HS-5 (cell line): ENCODE measurements at regions not wholly inside any gene's neighbourhood (a gene's known extent, or its start where the extent isn't known, plus 50 kb on each side); places are given as distances from the start of the nearest gene placed in this dataset.
"Not testable (repeated sequence)": the region's sequence is repeated elsewhere in the genome, so short reads cannot be mapped to it uniquely, and the experiment has no call there.

Experiments used
- DNase-seq: peaks from one replicate; pipeline ENCODE4 v3.0.0-alpha.2; 2012; ENCODE audit warnings: low read depth

DNA sequence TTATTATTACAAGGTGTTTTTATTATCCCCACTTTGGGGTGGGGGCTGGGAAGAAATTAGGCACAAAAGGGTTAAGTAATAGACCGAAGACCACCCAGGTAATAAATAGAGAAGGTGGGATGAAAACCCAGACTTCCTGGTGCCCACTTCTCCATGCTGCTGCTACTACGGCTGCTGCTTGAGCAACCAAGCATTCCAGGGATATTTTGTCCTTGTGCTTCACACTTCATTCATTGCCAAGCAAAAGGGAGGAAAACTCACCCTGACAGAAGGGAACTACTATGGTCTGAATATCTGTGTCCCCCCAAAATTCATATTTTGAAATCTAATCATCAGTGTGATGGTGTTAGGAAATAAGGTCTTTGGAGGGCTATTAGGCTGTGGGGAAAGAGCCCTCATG is 470.9 kb upstream of the API5 start:
- no peak for DNase-seq

- DNase-seq: no peak
These were observed 470.2 kb upstream of the API5 start for GRCh38 chr11:42841556-42841955.

GRCh38 chr11:42849362-42849761 is 462.4 kb upstream of the API5 start:
- DNase-seq: no peak

GRCh38 chr11:42857344-42857743 is 454.5 kb upstream of the API5 start:
- DNase-seq: no peak

- no peak for DNase-seq
These were observed 441.3 kb upstream of the API5 start for GRCh38 chr11:42870480-42870879.

GRCh38 chr11:42873800-42874405 is 437.9 kb upstream of the API5 start:
- DNase-seq: not testable (repeated sequence)

DNA sequence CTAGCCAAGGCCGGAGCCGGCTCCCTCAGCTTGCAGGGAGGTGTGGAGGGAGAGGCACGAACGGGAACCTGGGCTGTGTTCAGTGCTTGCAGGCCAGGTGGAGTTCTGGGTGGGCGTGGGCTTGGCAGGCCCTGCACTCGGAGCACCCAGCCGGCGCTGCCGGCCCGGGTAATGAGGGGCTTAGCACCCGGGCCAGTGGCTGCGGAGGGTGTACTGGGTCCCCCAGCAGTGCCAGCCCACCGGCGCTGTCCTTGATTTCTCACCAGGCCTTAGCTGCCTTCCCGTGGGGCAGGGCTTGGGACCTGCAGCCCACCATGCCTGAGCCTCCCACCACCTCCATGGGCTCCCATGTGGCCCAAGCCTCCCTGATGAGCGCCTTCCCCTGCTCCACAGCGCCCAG is 430.5 kb upstream of the API5 start:
- not testable (repeated sequence) for DNase-seq

GRCh38 chr11:42890773-42891172 is 421.0 kb upstream of the API5 start:
- DNase-seq: no peak

DNA sequence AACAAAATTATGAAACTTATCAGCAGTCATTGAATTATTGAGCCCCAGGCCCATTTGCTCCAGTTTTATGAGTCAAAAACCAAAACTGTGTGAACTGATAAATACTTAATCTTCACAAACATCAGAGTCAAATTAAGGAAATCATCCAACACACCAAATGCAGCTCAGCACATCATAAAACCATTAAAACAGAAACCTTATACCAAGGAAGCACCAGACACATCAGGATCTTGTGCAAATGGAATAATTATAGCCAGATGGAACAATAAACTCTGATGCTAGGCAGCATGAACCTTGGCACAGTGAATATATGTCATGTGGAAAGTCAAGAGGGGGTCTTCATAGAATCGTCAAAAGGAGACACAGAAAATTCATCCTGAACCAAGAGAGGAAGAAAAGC is 410.7 kb upstream of the API5 start:
- DNase-seq: no peak

DNA sequence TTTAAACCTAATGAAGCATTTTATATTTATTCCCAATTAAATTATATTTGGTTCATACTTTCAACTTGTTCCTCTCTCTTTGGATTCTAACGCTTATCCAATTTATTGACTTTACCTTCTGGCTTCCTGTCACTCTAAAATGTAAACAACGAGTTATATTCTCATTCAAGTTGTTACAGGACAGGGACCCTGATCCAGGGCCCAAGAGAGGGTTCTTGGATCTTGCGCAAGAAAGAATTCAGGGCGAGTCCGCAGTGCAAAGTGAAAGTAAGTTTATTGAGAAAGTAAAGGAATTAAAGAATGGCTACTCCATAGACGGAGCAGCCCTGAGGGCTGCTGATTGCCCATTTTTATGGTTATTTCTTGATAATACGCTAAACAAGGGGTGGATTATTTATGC is 405.6 kb upstream of the API5 start:
- DNase-seq: no peak

GRCh38 chr11:42913731-42914130 is 398.1 kb upstream of the API5 start:
- no peak for DNase-seq

GRCh38 chr11:42923651-42924050 is 388.1 kb upstream of the API5 start:
- DNase-seq: no peak

DNA sequence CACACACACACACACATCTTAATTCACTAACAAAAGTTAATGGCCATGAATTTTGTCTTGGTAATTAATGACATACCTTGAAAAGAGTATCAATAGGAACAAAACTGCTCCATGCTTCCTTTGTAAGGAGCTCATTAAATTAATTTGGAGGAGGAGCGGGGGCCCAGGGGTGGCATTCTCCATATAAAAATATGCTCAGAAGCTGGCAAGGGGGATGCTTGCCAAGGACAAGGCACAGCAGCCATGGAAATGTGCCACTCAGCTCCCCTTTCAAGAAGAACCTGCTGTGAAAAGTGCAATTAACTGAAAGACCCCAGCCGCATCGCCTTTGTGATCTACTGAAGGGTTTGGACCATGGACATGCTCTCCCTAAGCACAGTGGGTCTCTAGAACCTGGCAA is 385.9 kb upstream of the API5 start:
- DNase-seq: no peak

DNA sequence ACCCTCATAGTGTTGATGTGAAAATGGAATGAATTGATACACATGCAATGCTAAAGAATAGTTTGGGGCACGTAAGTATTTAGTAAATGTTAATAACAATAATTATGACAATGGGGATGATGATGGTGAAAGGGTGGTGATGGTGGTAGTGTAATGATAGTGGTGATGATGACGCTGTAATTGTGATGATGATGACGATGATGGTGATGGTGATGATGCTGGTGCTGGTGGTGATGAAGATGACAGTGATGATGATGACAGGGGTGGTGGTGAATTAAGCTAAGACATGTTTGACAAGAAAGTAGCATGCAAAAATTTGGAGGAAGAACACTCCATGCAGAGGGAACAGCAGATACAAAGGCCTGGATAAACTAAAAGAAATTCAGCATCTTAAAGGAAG is 364.4 kb upstream of the API5 start:
- DNase-seq: no peak

DNA sequence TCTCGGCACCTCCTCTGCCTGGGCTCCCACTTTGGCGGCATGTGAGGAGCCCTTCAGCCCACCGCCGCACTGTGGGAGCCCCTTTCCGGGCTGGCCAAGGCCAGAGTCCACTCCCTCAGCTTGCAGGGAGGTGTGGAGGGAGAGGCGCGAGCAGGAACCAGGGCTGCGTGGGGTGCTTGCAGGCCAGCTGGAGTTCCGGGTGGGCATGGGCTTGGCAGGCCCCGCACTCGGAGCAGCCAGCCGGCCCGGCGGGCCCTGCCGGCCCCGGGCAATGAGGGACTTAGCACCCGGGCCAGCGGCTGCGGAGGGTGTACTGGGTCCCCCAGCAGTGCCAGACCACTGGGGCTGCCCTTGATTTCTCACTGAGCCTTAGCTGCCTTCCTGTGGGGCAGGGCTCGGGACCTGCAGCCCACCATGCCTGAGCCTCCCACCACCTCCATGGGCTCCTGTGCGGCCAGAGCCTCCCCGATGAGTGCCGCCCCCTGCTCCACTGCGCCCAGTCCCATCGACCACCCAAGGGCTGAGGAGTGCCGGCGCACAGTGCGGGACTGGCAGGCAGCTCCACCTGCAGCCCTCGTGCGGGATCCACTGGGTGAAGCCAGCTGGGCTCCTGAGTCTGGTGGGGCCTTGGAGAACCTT is 361.9 kb upstream of the API5 start:
- DNase-seq: not testable (repeated sequence)

DNA sequence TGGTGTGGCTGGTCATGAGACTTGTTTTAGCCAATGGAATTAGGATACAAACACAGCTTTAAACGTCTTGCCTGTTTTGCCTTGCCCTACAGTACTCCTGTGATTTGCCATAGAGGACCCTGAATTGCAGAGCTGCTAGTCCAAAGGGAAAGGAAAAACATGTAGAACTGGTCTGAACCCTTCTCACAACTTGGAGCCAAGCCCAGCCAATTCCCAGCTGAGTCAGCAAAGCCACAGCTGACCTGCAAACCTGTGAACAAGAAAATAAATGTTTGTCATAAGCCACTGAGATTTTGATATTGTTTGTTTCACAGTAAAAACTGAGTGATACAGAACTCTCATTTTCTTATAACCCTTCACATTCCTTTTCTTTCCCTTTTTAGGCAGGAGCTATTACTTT is 360.5 kb upstream of the API5 start:
- DNase-seq: no peak

DNA sequence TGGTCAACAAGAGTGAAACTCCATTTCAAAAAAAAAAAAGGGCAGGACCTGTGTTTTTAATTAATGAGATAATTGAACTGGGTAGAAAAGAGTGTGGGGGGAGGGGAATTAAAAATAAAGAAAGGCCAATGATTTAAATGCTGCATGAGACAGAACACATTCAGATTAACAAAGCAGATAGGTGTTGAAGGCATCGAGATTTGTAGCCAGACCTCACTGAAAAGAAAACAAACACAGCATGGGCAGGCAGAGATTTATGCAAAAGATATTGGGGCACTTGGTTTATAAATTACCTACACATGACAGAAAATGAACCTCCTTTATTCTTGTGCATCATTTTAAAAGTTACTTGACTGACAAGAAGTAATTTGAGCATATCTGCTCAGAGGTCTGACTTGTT is 354.0 kb upstream of the API5 start:
- no peak for DNase-seq

DNA sequence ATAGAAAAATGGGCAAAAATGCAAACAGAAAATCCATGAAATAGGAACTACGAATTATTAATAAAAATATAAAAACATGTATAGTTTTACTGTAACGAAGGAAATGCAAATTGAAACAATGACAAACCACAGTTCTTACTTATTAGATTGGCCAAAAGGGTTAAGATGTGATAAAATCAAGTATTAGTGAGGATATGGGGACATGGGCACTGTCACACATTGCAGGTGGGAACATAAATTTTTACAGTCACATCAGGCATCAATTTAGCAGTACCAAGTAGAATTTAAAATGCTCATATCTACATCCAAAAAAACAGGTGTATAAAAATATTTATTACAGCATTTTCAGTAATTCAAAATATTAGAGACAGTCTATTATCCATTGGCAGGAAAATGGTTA is 353.2 kb upstream of the API5 start:
- no peak for DNase-seq

DNA sequence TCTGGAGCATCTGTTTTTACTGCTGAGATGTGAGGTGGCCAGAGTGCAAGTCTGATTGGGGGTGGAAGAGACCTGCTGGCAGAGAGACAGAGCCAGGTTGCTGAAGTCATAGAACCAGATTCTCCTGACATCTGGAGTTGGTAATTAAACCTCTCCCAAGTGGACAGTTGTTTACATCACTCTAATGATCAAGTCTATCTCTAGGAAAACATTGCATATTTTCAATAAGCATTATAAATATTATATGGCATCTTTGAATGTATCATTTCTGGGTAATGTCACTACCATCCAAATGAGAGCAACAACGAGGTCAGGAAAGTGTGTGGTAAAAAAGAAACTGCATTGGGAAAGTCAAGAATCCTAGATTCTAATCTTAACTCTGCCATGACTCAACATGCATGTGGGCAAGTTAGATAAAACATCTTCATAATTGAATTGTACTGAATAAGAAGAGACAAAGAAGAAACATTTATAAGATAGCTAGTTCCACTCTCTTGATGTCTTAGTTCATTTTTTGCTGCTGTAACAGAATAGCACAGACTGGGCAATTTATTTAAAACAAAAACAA is 351.2 kb upstream of the API5 start:
- DNase-seq: no peak

GRCh38 chr11:42967653-42968052 is 344.1 kb upstream of the API5 start:
- DNase-seq: no peak

DNA sequence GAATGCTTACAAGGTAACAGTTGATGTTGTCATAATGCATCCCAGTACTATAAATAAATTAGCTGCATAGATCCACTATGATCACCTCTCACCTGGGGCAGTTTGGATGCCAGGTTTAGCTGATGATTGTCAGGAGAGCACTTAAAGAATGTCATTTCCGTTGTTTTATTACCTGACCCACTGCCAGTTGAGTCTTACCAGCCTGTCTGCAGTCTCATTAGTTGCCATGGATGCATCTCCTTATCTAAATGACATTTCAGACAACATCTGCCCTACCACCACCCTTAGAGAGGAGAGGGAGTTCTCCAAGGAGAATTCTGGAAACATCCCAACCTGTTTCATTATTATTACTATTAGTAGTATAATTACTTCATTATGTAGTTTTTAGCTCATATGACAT is 339.1 kb upstream of the API5 start:
- no peak for DNase-seq

DNA sequence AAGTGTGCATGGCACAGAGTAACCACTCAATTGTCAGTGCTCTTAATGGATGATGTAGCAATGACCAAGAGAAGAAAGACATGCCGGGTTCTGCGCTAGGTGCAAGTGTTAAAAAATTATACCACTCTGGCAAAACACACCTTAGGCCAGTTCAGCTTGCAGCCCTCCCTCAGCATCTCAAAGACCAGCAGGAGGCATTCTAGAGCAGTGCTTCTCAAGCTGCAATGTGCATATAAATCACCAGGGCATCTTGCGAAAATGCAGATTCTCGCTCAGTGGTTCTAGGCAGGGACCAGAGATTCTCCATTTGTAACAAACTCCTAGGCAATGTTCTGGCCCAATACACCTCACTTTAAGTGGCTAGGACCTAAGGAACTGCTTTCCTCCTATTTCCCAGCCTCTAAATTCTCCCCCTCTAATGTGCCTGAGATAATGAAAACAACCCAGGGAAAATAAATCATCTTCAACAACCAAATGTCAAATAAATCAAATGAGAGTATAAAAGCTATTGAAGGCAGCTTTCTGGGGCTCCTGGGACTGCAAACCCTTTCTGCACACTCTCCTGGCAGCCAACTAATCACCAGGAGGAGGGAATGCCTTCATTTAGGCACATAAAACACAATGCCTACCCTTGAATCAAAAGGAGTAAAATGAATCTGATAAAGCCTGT is 337.2 kb upstream of the API5 start:
- no peak for DNase-seq

DNA sequence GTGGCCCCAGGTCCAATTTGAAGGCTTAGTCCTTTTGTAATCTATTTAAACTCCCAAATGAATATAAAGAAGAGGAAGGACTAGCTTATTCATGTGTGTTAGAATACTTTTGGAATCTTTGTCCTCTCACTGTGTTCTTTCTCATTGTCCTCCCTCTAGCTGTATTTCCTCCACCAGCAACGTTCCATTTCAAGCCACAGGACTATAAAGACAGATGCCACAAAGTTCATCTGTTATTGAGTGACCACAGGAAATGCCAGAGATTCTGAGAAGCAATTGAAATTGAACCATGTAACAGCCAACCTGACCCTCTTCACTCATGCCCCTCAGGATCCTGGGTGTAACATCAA is 336.6 kb upstream of the API5 start:
- DNase-seq: no peak
